Neural progenitor cell (in vitro differentiated cells): ENCODE measurements at regions not wholly inside any gene's neighbourhood (a gene's known extent, or its start where the extent isn't known, plus 50 kb on each side); places are given as distances from the start of the nearest gene placed in this dataset.

Source experiments
- CTCF ChIP-seq: fragments of 200-600 bp; sonication (generic); IDR thresholded peaks from 2 replicates; pipeline ENCODE4 v1.5.1; 2017; ENCODE audit warnings: antibody characterized with exemption, mild to moderate bottlenecking
- EZH2 ChIP-seq: fragments of 200-600 bp; sonication (generic); IDR thresholded peaks from 2 replicates; pipeline ENCODE4 v1.6.1; 2017; ENCODE audit warnings: antibody characterized with exemption, mild to moderate bottlenecking, moderate library complexity
- EZH2phosphoT487 ChIP-seq: fragments of 200-600 bp; sonication (generic); IDR thresholded peaks from 2 replicates; pipeline ENCODE4 v1.6.1; 2017; ENCODE audit warnings: antibody characterized with exemption

GRCh38 chr2:217469203-217469810 is 533.5 kb downstream of the TNS1 start:
- TF ChIP-seq CTCF (no peak), EZH2phosphoT487 (no peak), EZH2 (no peak)
